Common myeloid progenitor, CD34-positive (primary cell): ENCODE measurements at regions not wholly inside any gene's neighbourhood (a gene's known extent, or its start where the extent isn't known, plus 50 kb on each side); places are given as distances from the start of the nearest gene placed in this dataset.

ENCODE experiments used
- CTCF ChIA-PET: fragments of 350-600 bp; sonication (Branson Sonifier 250); formaldehyde crosslinking; loops from one replicate; lab custom pipeline; 2021; ENCODE audit warnings: antibody characterized with exemption; lab: Charles Lee
- POLR2A ChIA-PET: fragments of 350-600 bp; sonication (Branson Sonifier 250); formaldehyde crosslinking; loops from one replicate; lab custom pipeline; 2021; ENCODE audit warnings: antibody characterized with exemption; lab: Charles Lee
- DNase-seq, 3 donors: peaks; one replicate each; pipeline versions ENCODE4 v3.0.0 to v3.0.0-alpha.2; 2013
- H3K27ac ChIP-seq, 2 experiments: 1 replicate in 1 of 2; 2 replicates in 1 of 2; pipeline ENCODE4 v1.7.0; 2013; ENCODE audit warnings: inconsistent platforms in 2 of 2, low read length in 2 of 2, mild to moderate bottlenecking in 2 of 2, low read depth in 1 of 2, moderate library complexity in 1 of 2; ENCODE audit not compliant: severe bottlenecking in 2 of 2, insufficient read depth in 1 of 2, poor library complexity in 1 of 2
- H3K27me3 ChIP-seq, 5 experiments: replicated peaks in 2 of 5; 1 replicate in 3 of 5; 2 replicates in 2 of 5; pipeline versions ENCODE4 v1.6.1 to v1.7.0; 2013; ENCODE audit warnings: low read length in 4 of 5, mild to moderate bottlenecking in 2 of 5, moderate library complexity in 2 of 5, inconsistent platforms in 1 of 5; ENCODE audit not compliant: insufficient read depth in 5 of 5, control insufficient read depth in 4 of 5
- H3K36me3 ChIP-seq, 4 experiments: 1 replicate in 2 of 4; 2 replicates in 2 of 4; pipeline versions ENCODE4 v1.6.1 to v1.7.0; 2013; ENCODE audit warnings: low read length in 3 of 4, control low read depth in 1 of 4, mild to moderate bottlenecking in 1 of 4; ENCODE audit not compliant: control insufficient read depth in 4 of 4, insufficient read depth in 4 of 4
- H3K4me1 ChIP-seq, 4 experiments: 1 replicate in 3 of 4; 2 replicates in 1 of 4; pipeline versions ENCODE4 v1.6.1 to v1.7.1; 2013; ENCODE audit warnings: low read length in 3 of 4, mild to moderate bottlenecking in 3 of 4, control low read depth in 1 of 4, inconsistent platforms in 1 of 4, moderate library complexity in 1 of 4; ENCODE audit not compliant: control insufficient read depth in 4 of 4, insufficient read depth in 4 of 4; ENCODE audit errors: control extremely low read depth in 1 of 4
- H3K4me3 ChIP-seq, 7 experiments: 1 replicate in 4 of 7; 2 replicates in 3 of 7; pipeline versions ENCODE4 v1.5.1 to v1.7.0; 2013; ENCODE audit warnings: mild to moderate bottlenecking in 7 of 7, low read length in 6 of 7, moderate library complexity in 6 of 7, inconsistent platforms in 2 of 7, low read depth in 2 of 7, control low read depth in 1 of 7; ENCODE audit not compliant: insufficient read depth in 4 of 7, control insufficient read depth in 1 of 7; ENCODE audit errors: extremely low read depth in 1 of 7
- H3K9me3 ChIP-seq, 5 experiments: 1 replicate in 4 of 5; 2 replicates in 1 of 5; pipeline versions ENCODE4 v1.6.1 to v1.7.1; 2013; ENCODE audit warnings: low read length in 4 of 5, mild to moderate bottlenecking in 2 of 5, inconsistent platforms in 1 of 5, low read depth in 1 of 5, moderate library complexity in 1 of 5; ENCODE audit not compliant: control insufficient read depth in 4 of 5, insufficient read depth in 2 of 5; ENCODE audit errors: control extremely low read depth in 1 of 5
- WGBS: methylation state at CpG from one replicate; pipeline ENCODE4 v1.1.5; 2013; ENCODE audit not compliant: insufficient coverage; 5-methylcytosine and 5-hydroxymethylcytosine counted together

DNA sequence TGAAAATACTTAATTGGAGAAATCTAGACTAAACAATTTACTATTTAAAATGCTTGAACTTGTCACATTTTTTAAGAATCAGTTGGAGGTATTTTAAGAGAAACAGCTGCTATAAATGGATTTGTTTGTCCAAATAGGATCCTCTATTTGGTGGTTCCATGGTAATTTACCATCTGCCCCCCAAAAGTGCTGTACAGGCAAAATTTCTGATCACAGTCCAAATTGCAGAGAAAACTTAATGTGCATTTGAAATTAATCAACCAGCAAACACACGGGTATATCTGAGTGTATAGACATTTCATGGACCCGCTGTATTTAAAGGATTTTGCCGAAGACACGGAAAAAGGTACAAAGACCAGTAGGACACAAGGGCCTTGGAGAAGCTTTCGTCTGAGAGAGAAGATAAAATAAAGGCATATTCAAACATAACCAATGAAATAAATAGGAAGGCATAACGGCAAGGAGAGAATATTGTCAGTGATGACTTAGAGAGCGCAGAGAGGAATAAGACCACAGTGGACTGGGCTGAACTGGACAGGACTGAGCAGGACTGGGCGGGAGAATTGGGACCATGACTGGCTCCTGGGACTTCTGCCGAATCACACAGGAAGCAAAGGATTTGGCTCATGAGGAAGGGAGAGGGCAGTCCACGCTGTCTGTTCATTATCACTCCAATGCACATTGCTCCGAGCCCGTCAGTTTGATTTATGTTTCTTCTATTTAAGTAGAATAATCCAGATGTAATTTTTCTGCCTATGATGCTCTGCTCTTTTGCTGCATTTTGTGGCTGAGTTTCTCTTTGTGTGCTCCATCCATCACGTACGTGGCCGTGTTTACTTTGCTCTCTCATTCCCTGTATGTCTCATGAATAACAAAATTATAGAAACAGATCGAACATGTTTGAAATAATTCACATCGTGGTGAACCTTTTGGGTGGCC, 112.8 kb downstream of the PRLHR start:
- 71% methylated on average over 13 of the region's 17 CpGs for WGBS
- ChIA-PET CTCF (no interaction called here), POLR2A (no interaction called here)
- Histone ChIP-seq H3K4me1 (no peaks in the 10 kb centered on the region), H3K4me3 (no peak overlapping the region), H3K36me3 (no peaks in the 10 kb centered on the region), H3K9me3 (no peaks in the 10 kb centered on the region), H3K27me3 (no peaks in the 10 kb centered on the region), H3K27ac (no peak overlapping the region)
- DNase-seq: peak in 2 of 3 donors; percentile 13 to 31

DNA sequence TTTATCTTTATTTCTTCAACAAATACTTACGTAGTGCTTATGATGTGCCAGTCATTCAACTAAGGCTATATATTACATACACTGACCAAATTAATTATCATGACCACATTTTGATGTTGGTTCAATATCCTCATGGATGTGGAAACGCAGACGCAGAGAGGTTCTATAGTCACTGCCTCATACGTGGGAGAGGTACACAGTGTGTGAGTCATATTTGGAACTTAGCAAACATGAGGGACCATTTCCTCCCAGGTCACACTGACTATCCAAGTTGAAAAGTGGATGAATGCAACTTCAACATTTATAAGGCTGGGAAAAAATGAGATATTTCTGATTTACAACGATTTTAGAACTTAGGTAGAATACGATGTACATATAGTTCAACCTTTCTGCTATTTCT, 113.6 kb downstream of the PRLHR start:
- WGBS: 98% methylated on average over 6 of the region's 6 CpGs
- Histone ChIP-seq H3K27me3 (no peaks in the 10 kb centered on the region), H3K4me3 (no peak overlapping the region), H3K27ac (no peak overlapping the region), H3K36me3 (no peaks in the 10 kb centered on the region), H3K4me1 (no peaks in the 10 kb centered on the region), H3K9me3 (no peaks in the 10 kb centered on the region)
- ChIA-PET CTCF (no interaction called here), POLR2A (no interaction called here)
- no peak for DNase-seq

DNA sequence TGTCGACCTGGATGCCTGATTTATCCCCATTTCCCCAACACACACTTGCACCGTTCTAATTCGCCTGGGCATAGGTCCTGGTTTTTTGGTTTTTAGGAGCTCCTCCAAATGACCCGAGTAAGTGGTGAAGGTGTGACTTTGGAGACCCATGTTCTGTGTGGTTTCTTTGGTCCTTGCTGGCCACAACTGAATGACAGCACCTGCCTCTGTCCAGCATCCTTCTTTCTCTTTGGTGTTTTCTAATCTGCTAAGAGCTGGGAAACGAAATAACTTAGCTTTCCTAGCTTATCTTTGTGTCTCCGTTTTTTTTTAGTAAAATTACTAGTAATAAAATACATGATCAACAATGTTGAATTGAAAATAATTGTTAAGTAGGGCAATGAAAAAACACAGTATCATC, 120.2 kb downstream of the PRLHR start:
- POLR2A ChIA-PET: no interaction called here
- no peak overlapping the region for H3K27ac ChIP-seq

DNA sequence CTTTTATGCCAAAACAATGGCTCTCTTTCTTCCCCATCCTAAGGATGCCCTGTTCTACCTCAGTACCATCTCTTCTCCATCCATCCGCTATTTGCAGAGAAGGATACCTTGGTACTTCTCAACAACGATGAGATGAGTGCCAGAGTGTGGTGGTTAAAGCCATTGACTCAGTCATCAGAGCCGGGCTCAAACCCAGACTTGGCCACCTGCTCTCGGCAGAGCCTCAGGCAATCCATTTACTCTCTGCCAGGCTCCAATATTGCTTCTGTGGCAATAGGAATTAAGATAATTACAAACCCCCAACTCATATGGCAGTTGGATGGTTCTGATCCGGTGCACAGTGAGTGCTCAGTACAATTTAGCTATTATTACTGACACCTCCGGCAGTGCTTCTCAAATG, 121.3 kb downstream of the PRLHR start:
- peaks cover 0 to 22% (median 3%) of the 10 kb centered on the region in 5 experiments for H3K27me3 ChIP-seq
- 93% methylated on average over 3 of the region's 6 CpGs for WGBS
- H3K4me1 ChIP-seq: peaks cover 0 to 1% (median 0%) of the 10 kb centered on the region in 4 experiments
- DNase-seq: no peak
- CTCF ChIA-PET: no interaction called here
- POLR2A ChIA-PET: no interaction called here
- H3K36me3 ChIP-seq: no peaks in the 10 kb centered on the region
- H3K4me3 ChIP-seq: no peak overlapping the region
- H3K9me3 ChIP-seq: peaks cover 0 to 5% (median 0%) of the 10 kb centered on the region in 5 experiments
- no peak overlapping the region for H3K27ac ChIP-seq

More for the DNA sequence above, 120.2 kb downstream of the PRLHR start:
- Histone ChIP-seq H3K27me3 (peaks cover 0 to 13% (median 3%) of the 10 kb centered on the region in 5 experiments), H3K4me1 (peaks cover 0 to 1% (median 0%) of the 10 kb centered on the region in 4 experiments), H3K9me3 (peaks cover 0 to 5% (median 0%) of the 10 kb centered on the region in 5 experiments), H3K36me3 (no peaks in the 10 kb centered on the region), H3K4me3 (no peak overlapping the region)
- CTCF ChIA-PET: interaction anchor here (1.7 kb wide), 1 partner anchor 16 kb away, joined by 8 read pairs; no protein-coding TSS in a partner anchor
- 100% methylated on average over 2 of the region's 6 CpGs for WGBS
- DNase-seq: no peak

DNA sequence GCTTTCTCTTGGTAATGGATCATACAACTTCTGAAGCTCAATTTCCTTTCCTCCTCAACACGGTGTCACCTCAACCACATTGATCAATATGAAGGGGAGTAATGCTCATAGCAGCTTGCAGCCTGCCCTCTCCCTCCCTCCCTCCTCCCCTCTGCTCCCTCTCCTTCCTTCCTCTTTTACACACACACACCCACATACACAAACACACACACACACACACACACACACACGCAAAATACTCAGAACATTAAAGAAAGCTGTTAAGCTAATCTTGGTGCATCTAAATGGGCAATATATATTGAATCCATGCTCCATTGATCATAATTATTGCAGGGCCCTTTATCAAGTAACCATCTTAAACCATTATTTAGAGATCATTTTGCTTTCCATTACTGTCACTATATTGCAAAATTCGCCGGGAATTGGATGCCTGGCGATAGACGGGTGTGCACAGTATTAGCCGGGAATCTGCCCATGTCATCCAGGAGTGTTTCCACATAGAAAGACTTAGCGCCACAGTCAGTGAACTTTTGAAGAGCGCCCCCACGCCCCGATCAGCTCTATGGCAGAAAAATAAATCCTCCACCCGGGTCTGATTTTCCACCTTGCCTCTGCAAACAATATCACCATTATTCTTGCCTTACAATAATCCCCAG, 122.0 kb downstream of the PRLHR start:
- POLR2A ChIA-PET: no interaction called here
- Histone ChIP-seq H3K4me3 (no peak overlapping the region), H3K27me3 (peaks cover 0 to 24% (median 3%) of the 10 kb centered on the region in 5 experiments), H3K36me3 (no peaks in the 10 kb centered on the region), H3K4me1 (peaks cover 0 to 1% (median 0%) of the 10 kb centered on the region in 4 experiments), H3K9me3 (peaks cover 0 to 5% (median 0%) of the 10 kb centered on the region in 5 experiments), H3K27ac (no peak overlapping the region)
- 54% methylated on average over 10 of the region's 12 CpGs for WGBS
- CTCF ChIA-PET: interaction anchor here (0.6 to 2.4 kb wide), 2 partner anchors 12 to 15 kb away, joined by 4 to 10 read pairs; no protein-coding TSS in a partner anchor
- DNase-seq: peak; percentile 45 to 76 (median 61)

DNA sequence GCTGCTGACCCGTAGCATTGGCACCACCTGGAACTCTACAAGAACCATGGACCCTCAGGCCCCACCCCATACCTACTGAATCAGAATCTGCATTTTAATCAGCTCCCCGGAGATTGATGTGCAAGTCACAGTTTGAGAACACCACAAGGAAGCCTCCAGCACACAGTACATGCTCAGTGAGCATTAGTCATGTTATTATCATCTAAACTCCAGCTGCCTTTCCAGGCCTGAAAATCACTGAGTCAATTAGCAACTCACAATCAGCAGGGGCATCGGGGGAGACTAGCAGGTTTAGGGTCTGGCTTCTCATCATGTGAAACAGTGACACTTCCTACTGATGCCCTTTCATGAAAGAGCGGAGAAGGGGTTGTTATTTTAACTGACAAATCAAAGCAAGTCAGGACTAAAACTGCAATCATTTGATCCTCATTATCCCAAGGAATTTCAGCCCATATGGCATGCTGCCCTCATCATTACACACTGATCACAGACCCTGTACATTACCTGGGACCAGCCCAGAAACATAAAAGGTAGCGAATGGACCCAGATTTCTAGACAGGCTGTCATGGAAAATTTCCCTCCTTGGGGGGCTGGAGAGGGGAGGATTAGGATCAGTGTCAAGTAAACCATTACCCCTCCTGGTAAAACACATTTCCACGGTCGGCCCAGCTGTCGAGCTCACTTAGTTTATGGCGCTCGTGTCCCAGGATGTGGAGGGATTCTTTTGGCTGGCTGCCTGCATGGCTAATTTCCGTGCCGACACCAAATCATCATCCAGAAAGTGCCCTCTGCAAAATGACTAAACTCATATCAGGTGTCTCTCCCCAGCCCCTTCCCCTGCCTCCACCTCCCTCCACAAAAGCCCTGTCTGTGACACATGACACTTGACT, 122.8 kb downstream of the PRLHR start:
- Histone ChIP-seq H3K4me1 (peaks cover 0 to 1% (median 0%) of the 10 kb centered on the region in 4 experiments), H3K36me3 (no peaks in the 10 kb centered on the region), H3K4me3 (no peak overlapping the region), H3K27ac (no peak overlapping the region), H3K27me3 (peaks cover 0 to 29% (median 3%) of the 10 kb centered on the region in 5 experiments), H3K9me3 (peaks cover 0 to 5% (median 0%) of the 10 kb centered on the region in 5 experiments)
- ChIA-PET POLR2A (no interaction called here), CTCF (interaction anchor here (0.6 to 2.4 kb wide), 2 partner anchors 12 to 15 kb away, joined by 4 to 10 read pairs; no protein-coding TSS in a partner anchor)
- DNase-seq: no peak
- 76% methylated on average over 9 of the region's 12 CpGs for WGBS
